22Rv1 (cell line): ENCODE measurements at regions not wholly inside any gene's neighbourhood (a gene's known extent, or its start where the extent isn't known, plus 50 kb on each side); places are given as distances from the start of the nearest gene placed in this dataset.

Experiments used
- H3K27ac ChIP-seq: fragments of 450-650 bp; 2 replicates; pipeline ENCODE4 v1.5.1; 2017
- CTCF ChIP-seq: fragments of 450-650 bp; IDR thresholded peaks from 2 replicates; pipeline ENCODE4 v1.5.1; 2017; ENCODE audit warnings: mild to moderate bottlenecking
- ZFX ChIP-seq: fragments of 450-650 bp; IDR thresholded peaks from 2 replicates; pipeline ENCODE4 v1.6.1; 2017; ENCODE audit warnings: antibody characterized with exemption, borderline replicate concordance

- TF ChIP-seq ZFX, result no peak
- TF ChIP-seq CTCF, result no peak
- H3K27ac ChIP-seq, result no peak overlapping the region
These were observed 229.2 kb upstream of the ZFP64 start for GRCh38 chr20:52420805-52421204.

DNA sequence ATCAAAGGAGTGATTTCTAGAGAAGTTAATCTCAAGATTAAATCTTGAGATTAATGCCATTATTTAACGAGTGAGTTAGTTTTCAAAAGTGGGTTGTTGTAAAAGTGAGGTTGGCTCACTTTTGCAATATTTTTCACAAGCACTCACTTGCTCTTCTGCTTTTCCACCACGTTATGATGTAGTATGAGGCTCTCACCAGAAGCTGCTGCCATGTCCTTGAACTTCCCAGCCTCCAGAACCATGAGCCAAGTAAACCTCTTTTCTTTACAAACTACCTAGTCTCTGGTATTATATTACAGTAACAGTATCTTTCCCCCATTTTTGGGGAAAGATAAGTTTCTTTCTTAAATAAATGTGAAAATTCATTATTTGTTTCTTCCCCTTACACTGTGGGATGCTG is 227.6 kb upstream of the ZFP64 start:
- no peak overlapping the region for H3K27ac ChIP-seq
- TF ChIP-seq ZFX (no peak), CTCF (no peak)

GRCh38 chr20:52416953-52417352 is 225.4 kb upstream of the ZFP64 start:
- H3K27ac ChIP-seq, result no peak overlapping the region
- no peak for TF ChIP-seq CTCF
- TF ChIP-seq ZFX, result no peak

DNA sequence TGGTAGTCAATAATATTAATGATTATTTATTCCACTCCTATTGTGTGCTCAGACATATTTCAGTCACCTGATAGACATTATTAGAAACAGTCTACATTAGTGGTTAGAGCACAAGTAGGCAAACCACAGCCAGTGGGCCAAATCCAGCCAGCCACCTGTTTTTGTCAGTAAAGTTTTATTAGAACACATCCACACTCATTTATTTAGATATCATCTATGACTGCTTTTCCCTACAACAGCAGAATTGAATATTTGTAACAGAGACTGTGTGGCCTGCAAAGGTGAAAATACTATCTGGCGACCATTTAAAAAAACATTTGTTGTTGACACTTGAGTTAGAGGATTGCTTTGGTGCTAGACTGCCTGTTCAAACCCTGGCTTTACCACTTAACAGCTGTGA is 220.0 kb upstream of the ZFP64 start:
- TF ChIP-seq CTCF, result no peak
- TF ChIP-seq ZFX, result no peak
- no peak overlapping the region for H3K27ac ChIP-seq

GRCh38 chr20:52410731-52411234 is 219.2 kb upstream of the ZFP64 start:
- TF ChIP-seq CTCF, result no peak
- no peak for TF ChIP-seq ZFX
- no peak overlapping the region for H3K27ac ChIP-seq

- H3K27ac ChIP-seq, result no peak overlapping the region
- TF ChIP-seq CTCF, result no peak
These were observed 218.6 kb upstream of the ZFP64 start for GRCh38 chr20:52410182-52410647.

DNA sequence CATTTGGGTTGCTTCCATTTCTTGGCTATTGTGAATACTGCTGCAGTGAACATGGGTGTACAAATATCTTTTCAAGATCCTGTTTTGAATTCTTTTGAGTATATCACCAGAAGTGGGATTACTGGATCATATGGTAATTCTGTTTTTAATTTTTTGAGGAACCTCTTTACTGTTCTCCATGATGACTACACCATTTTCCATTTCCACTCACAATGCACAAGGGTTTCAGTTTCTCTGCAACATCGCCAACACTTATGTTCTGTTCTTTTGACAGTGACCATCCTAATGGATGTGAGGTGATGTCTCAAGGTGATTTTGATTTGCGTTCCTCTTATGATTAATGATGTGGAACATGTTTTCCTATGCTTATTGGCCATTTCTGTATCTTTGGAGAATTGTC is 214.4 kb upstream of the ZFP64 start:
- TF ChIP-seq ZFX, result no peak
- TF ChIP-seq CTCF, result no peak
- H3K27ac ChIP-seq, result no peak overlapping the region
